PC-3 (cell line): ENCODE measurements at regions not wholly inside any gene's neighbourhood (a gene's known extent, or its start where the extent isn't known, plus 50 kb on each side); places are given as distances from the start of the nearest gene placed in this dataset.

Source experiments
- ATAC-seq: fragments of 200-7000 bp; cut with Tn5 transposase; 2 replicates; pipeline ENCODE4 v1.9.1; 2020; ENCODE audit warnings: mild to moderate bottlenecking, moderate library complexity
- BruUV-seq: library from RNA; stranded (reverse); fragments of 400-500 nt; replicated peaks from 2 replicates; lab custom pipeline; 2021; lab: Mats Ljungman, UMichigan
- CTCF ChIA-PET: fragments of 300-600 bp; sonication (Branson Sonifier 250); formaldehyde crosslinking; loops from one replicate; lab custom pipeline; 2022; ENCODE audit warnings: antibody characterized with exemption; lab: Charles Lee
- POLR2A ChIA-PET: fragments of 300-600 bp; sonication (Branson Sonifier 250); formaldehyde crosslinking; loops from one replicate; lab custom pipeline; 2022; ENCODE audit warnings: antibody characterized with exemption; ENCODE audit not compliant: unreplicated experiment; lab: Charles Lee
- DNase-seq: peaks from one replicate; pipeline ENCODE4 v3.0.0-alpha.2; 2015
- H2AFZ ChIP-seq: fragments of 300-600 bp; sonication (generic); 2 replicates; pipeline ENCODE4 v1.6.0; 2016; ENCODE audit warnings: antibody characterized with exemption, low read length
- H3F3A ChIP-seq: fragments of 300-600 bp; sonication (generic); one replicate; pipeline ENCODE4 v1.6.0; 2017; ENCODE audit warnings: antibody characterized with exemption, low read length, control low read depth, mild to moderate bottlenecking; ENCODE audit not compliant: unreplicated experiment
- H3K27ac ChIP-seq: fragments of 300-600 bp; sonication (generic); 2 replicates; pipeline ENCODE4 v1.5.1; 2016; ENCODE audit warnings: mild to moderate bottlenecking, low read length
- H3K27me3 ChIP-seq: fragments of 300-600 bp; sonication (generic); 2 replicates; pipeline ENCODE4 v1.6.1; 2016; ENCODE audit warnings: low read length, mixed read lengths
- H3K36me3 ChIP-seq: fragments of 300-600 bp; sonication (generic); 2 replicates; pipeline ENCODE4 v1.6.1; 2016; ENCODE audit warnings: low read depth, mixed run types, low read length, mixed read lengths
- H3K4me1 ChIP-seq: fragments of 300-600 bp; sonication (generic); 2 replicates; pipeline ENCODE4 v1.5.1; 2016; ENCODE audit warnings: low read length; ENCODE audit not compliant: insufficient read depth
- H3K4me2 ChIP-seq: fragments of 300-600 bp; sonication (generic); 2 replicates; pipeline ENCODE4 v1.6.0; 2016; ENCODE audit warnings: low read length
- H3K4me3 ChIP-seq: fragments of 300-600 bp; sonication (generic); 2 replicates; pipeline ENCODE4 v1.5.1; 2016; ENCODE audit warnings: mild to moderate bottlenecking, low read length, mixed read lengths
- H3K79me2 ChIP-seq: fragments of 300-600 bp; sonication (generic); 2 replicates; pipeline ENCODE4 v1.6.1; 2017; ENCODE audit warnings: low read length, mixed read lengths
- H3K9ac ChIP-seq: fragments of 300-600 bp; sonication (generic); 2 replicates; pipeline ENCODE4 v1.6.0; 2016; ENCODE audit warnings: mild to moderate bottlenecking, low read length
- H3K9me2 ChIP-seq: fragments of 300-600 bp; sonication (generic); replicated peaks from 2 replicates; pipeline ENCODE4 v1.6.1; 2016; ENCODE audit warnings: mixed run types, low read length, mixed read lengths
- H3K9me3 ChIP-seq: fragments of 300-600 bp; sonication (generic); 2 replicates; pipeline ENCODE4 v1.6.1; 2016; ENCODE audit warnings: low read length, mixed read lengths
- H4K20me1 ChIP-seq: fragments of 300-600 bp; sonication (generic); 2 replicates; pipeline ENCODE4 v1.6.1; 2016; ENCODE audit warnings: low read length, mixed read lengths
- CTCF ChIP-seq: fragments of 300-600 bp; sonication (generic); conservative IDR thresholded peaks from 2 replicates; pipeline ENCODE4 v1.5.1; 2017; ENCODE audit warnings: antibody characterized with exemption, low read depth, mild to moderate bottlenecking, low read length
- EZH2 ChIP-seq: fragments of 300-600 bp; sonication (generic); IDR thresholded peaks from one replicate; pipeline ENCODE4 v1.6.1; 2017; ENCODE audit warnings: antibody characterized with exemption, mild to moderate bottlenecking, low read length; ENCODE audit not compliant: unreplicated experiment
- EZH2phosphoT487 ChIP-seq: fragments of 300-600 bp; sonication (generic); IDR thresholded peaks from 2 replicates; pipeline ENCODE4 v1.6.1; 2018; ENCODE audit warnings: mild to moderate bottlenecking, antibody characterized with exemption, low read length, borderline replicate concordance
- intact Hi-C: fragments of 100-400 bp; cut with micrococcal nuclease; formaldehyde crosslinking; loops from 2 replicates; pipeline ENCODE4 v1.9.0; 2023

- Histone ChIP-seq H3K27me3 (peaks cover 19% of the 10 kb centered on the region), H3K27ac (no peak overlapping the region), H3F3A (no peaks in the 10 kb centered on the region), H2AFZ (no peak overlapping the region), H3K79me2 (no peaks in the 10 kb centered on the region), H3K4me3 (no peak overlapping the region), H3K4me2 (no peak overlapping the region), H3K36me3 (no peaks in the 10 kb centered on the region), H4K20me1 (no peaks in the 10 kb centered on the region), H3K9me3 (no peaks in the 10 kb centered on the region), H3K9ac (no peak overlapping the region), H3K4me1 (no peaks in the 10 kb centered on the region), H3K9me2 (no peaks in the 10 kb centered on the region)
- intact Hi-C loops, result no loop called here
- ATAC-seq, result no peak
- TF ChIP-seq EZH2phosphoT487 (no peak), EZH2 (no peak), CTCF (no peak)
- ChIA-PET CTCF (no interaction called here), POLR2A (no interaction called here)
- no peak for DNase-seq
- no TSS peak for BruUV-seq
These were observed 80.4 kb downstream of the MICALL2 start for GRCh38 chr7:1378610-1379601.

GRCh38 chr7:1380231-1380815, 78.9 kb downstream of the MICALL2 start:
- intact Hi-C loops, result no loop called here

More at GRCh38 chr7:1380231-1380815, 78.9 kb downstream of the MICALL2 start:
- H3K9ac ChIP-seq, result no peak overlapping the region
- H2AFZ ChIP-seq, result no peak overlapping the region
- H3K4me2 ChIP-seq, result no peak overlapping the region
- H3F3A ChIP-seq, result no peaks in the 10 kb centered on the region
- no peak for TF ChIP-seq EZH2
- TF ChIP-seq EZH2phosphoT487, result no peak
- no peak for TF ChIP-seq CTCF
- H4K20me1 ChIP-seq, result no peaks in the 10 kb centered on the region
- ATAC-seq, result no peak
- no peaks in the 10 kb centered on the region for H3K9me2 ChIP-seq
- DNase-seq, result no peak
- no peaks in the 10 kb centered on the region for H3K9me3 ChIP-seq
- CTCF ChIA-PET, result no interaction called here
- no peaks in the 10 kb centered on the region for H3K4me1 ChIP-seq
- H3K27ac ChIP-seq, result no peak overlapping the region
- no TSS peak for BruUV-seq
- peaks cover 32% of the 10 kb centered on the region for H3K27me3 ChIP-seq
- H3K36me3 ChIP-seq, result no peaks in the 10 kb centered on the region
- no peak overlapping the region for H3K4me3 ChIP-seq
- POLR2A ChIA-PET, result no interaction called here
- no peaks in the 10 kb centered on the region for H3K79me2 ChIP-seq
